ENCODE measurements at regions not wholly inside any gene's neighbourhood (a gene's known extent, or its start where the extent isn't known, plus 50 kb on each side); places are given as distances from the start of the nearest gene placed in this dataset.

DNA sequence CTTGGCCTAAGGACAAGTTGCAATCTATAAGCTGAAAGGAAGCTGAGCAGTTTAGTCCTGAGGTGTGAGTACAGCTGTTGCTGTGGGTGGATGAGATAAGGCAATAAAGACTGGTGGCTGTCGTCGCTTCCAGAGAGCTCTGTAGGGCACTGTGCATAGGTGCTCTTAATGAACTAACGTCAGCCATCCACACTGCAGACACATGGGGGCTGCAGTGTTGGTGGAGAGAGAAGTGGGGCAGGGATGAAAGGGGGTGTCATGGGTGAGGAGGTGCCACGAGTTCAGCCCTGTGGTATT lies 139.9 kb upstream of the IRX3 start:
- H3K27ac ChIP-seq: no peak overlapping the region
- H3K27me3 ChIP-seq: no peaks in the 10 kb centered on the region
- 73 to 76% methylated on average over 4 of the region's 4 CpGs for WGBS, 2 donors
- H3K4me3 ChIP-seq: no peak overlapping the region
- TF ChIP-seq POLR2A (IDR thresholded peaks at IDR 0.05): no peak
- TF ChIP-seq, protein P1, sequence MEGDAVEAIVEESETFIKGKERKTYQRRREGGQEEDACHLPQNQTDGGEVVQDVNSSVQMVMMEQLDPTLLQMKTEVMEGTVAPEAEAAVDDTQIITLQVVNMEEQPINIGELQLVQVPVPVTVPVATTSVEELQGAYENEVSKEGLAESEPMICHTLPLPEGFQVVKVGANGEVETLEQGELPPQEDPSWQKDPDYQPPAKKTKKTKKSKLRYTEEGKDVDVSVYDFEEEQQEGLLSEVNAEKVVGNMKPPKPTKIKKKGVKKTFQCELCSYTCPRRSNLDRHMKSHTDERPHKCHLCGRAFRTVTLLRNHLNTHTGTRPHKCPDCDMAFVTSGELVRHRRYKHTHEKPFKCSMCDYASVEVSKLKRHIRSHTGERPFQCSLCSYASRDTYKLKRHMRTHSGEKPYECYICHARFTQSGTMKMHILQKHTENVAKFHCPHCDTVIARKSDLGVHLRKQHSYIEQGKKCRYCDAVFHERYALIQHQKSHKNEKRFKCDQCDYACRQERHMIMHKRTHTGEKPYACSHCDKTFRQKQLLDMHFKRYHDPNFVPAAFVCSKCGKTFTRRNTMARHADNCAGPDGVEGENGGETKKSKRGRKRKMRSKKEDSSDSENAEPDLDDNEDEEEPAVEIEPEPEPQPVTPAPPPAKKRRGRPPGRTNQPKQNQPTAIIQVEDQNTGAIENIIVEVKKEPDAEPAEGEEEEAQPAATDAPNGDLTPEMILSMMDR (IDR thresholded peaks at IDR 0.05): no peak
- no peaks in the 10 kb centered on the region for H3K36me3 ChIP-seq (ENCODE audit: low read depth, missing control alignments)
- no peaks in the 10 kb centered on the region for H3K9me3 ChIP-seq
- intact Hi-C loops (cut with DNase I; ENCODE audit: low total_unique reads): no loop called here
- no peak for DNase-seq
- peaks cover 8% of the 10 kb centered on the region for H3K4me1 ChIP-seq

DNA sequence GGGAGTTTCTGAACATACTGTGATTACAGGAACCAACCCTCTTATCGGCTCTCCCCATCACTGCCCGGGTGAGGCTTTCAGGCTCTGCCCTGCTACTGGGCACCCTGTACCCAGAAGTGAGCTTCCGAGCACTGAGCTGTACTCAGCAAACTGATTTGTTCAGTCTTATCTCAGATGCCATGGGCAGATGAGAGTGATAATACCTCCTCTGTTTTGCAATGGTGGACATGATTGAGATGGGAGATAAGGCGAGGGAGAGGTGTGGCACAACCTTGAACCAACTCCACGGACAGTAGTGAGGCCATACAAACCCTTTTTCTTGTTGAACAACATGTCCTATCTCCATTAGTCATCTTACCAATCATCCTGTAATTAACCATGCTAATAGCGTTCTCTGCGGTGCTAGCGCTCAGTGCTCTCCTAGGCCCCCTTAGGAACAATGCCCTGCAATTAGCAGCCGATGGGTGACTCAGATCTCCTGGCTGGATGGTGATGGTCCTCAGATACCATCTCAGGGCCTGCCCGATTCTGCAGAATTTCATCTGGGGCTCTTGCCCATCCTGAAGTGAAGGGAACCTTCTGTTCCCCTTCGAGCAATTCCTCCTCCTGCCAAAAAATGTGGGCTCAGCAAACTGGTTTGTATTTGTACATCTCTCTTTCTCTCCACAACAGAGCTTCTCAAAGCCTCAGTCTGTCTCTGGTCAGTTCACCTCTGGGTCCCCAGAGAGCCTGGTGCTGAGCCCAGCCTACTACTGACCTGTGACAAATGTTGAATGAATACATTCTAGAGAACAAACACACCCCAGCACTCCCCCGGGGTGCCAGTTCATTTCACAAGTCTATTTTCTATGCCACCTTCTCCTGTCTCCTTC lies 139.3 kb upstream of the IRX3 start:
- intact Hi-C loops (cut with DNase I; ENCODE audit: low total_unique reads): no loop called here
- H3K4me3 ChIP-seq: no peak overlapping the region
- DNase-seq: no peak
- WGBS, 2 donors: 77 to 81% methylated on average over 11 to 12 of the region's 12 CpGs
- no peaks in the 10 kb centered on the region for H3K36me3 ChIP-seq (ENCODE audit: low read depth, missing control alignments)
- no peak for TF ChIP-seq POLR2A (IDR thresholded peaks at IDR 0.05)
- TF ChIP-seq, protein P1 (IDR thresholded peaks at IDR 0.05): no peak
- no peak overlapping the region for H3K27ac ChIP-seq
- H3K9me3 ChIP-seq: no peaks in the 10 kb centered on the region
- H3K27me3 ChIP-seq: no peaks in the 10 kb centered on the region
- peaks cover 8% of the 10 kb centered on the region for H3K4me1 ChIP-seq

DNA sequence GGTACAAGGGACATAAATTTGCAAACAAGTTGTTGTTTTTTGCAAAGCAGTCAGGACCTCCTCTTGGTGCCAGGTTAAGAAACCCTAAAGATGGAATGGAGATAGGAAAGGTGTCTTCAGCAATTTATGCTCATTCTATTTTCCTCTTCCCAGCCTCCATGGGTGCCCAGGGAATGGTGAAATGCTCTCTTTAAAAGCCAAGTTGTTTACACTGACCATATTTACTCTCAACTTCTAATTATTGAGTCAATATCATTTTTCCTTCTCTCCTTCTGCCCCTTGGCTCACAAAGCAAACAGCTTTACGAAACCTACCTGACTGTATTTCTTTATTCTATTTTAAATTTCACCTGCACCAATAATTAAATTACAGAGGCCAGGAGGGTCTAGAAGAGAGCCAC lies 138.5 kb upstream of the IRX3 start:
- intact Hi-C loops (cut with DNase I; ENCODE audit: low total_unique reads): no loop called here
- Histone ChIP-seq H3K9me3 (no peaks in the 10 kb centered on the region), H3K4me1 (peaks cover 8% of the 10 kb centered on the region), H3K27ac (no peak overlapping the region), H3K27me3 (no peaks in the 10 kb centered on the region), H3K36me3 (ENCODE audit: low read depth, missing control alignments) (no peaks in the 10 kb centered on the region), H3K4me3 (no peak overlapping the region)
- DNase-seq: no peak
- WGBS, 2 donors: 95 to 97% methylated on average over 1 of the region's 1 CpG
- TF ChIP-seq, protein P1 (IDR thresholded peaks at IDR 0.05): no peak
- TF ChIP-seq POLR2A (IDR thresholded peaks at IDR 0.05): no peak

DNA sequence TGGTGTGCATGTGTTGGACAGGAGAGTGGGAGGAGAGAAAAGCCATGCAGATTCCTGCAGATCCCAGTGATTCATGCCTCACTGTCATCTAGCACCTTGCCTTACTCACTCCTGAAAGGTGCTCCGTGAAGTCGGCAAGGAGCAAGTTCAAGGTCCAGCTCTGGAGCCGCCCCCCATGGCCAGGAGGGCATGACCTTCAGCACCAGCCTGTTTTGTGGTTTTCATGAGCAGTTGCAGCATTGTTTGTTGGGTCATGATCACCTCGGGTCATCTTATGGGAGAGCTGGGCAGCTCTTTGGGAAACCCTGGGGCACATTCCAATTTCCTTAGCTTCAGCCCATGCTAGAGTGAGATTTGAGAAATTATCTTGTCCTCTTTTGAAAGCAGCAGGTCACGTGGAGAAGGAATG lies 137.5 kb upstream of the IRX3 start:
- Histone ChIP-seq H3K27ac (no peak overlapping the region), H3K27me3 (no peaks in the 10 kb centered on the region), H3K9me3 (no peaks in the 10 kb centered on the region), H3K36me3 (ENCODE audit: low read depth, missing control alignments) (no peaks in the 10 kb centered on the region), H3K4me1 (peaks cover 8% of the 10 kb centered on the region), H3K4me3 (no peak overlapping the region)
- 75 to 80% methylated on average over 5 of the region's 5 CpGs for WGBS, 2 donors
- no peak for DNase-seq
- TF ChIP-seq POLR2A (IDR thresholded peaks at IDR 0.05): no peak
- TF ChIP-seq, protein P1 (IDR thresholded peaks at IDR 0.05): no peak
- intact Hi-C loops (cut with DNase I; ENCODE audit: low total_unique reads): no loop called here

DNA sequence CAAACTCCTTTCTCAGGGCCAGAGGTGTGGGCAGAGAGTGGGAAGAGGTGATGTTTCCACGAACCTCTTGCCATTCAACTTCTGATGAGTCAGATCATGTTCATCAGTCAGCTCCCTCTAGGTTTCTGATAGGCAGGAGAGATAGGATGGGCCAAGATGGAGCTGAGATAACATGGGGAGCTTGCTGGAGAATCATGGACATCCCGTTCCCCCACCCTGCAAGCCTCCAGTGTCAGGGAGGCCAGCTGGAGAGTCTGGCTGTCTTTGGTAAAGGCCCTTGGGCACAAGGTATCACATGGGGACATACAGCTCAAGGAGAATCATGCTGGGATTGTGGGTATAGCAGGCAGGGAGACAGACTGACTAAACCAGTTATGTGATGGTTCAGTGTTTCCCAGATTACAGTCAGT lies 136.0 kb upstream of the IRX3 start:
- no peaks in the 10 kb centered on the region for H3K27me3 ChIP-seq
- no peak overlapping the region for H3K4me3 ChIP-seq
- WGBS, 2 donors: 56 to 71% methylated on average over 1 to 2 of the region's 2 CpGs
- H3K36me3 ChIP-seq (ENCODE audit: low read depth, missing control alignments): no peaks in the 10 kb centered on the region
- intact Hi-C loops (cut with DNase I; ENCODE audit: low total_unique reads): no loop called here
- TF ChIP-seq, protein P1 (IDR thresholded peaks at IDR 0.05): no peak
- no peak for TF ChIP-seq POLR2A (IDR thresholded peaks at IDR 0.05)
- H3K9me3 ChIP-seq: no peaks in the 10 kb centered on the region
- H3K27ac ChIP-seq: no peak overlapping the region
- no peak for DNase-seq
- peaks cover 8% of the 10 kb centered on the region for H3K4me1 ChIP-seq
